PC-3 (cell line): ENCODE measurements at regions not wholly inside any gene's neighbourhood (a gene's known extent, or its start where the extent isn't known, plus 50 kb on each side); places are given as distances from the start of the nearest gene placed in this dataset.
A peak's percentile ranks its signal among the peaks of the same experiment; 100 is the strongest.

ENCODE experiments used
- ATAC-seq: fragments of 200-7000 bp; cut with Tn5 transposase; 2 replicates; pipeline ENCODE4 v1.9.1; 2020; ENCODE audit warnings: mild to moderate bottlenecking, moderate library complexity
- BruUV-seq: library from RNA; stranded (reverse); fragments of 400-500 nt; replicated peaks from 2 replicates; lab custom pipeline; 2021; lab: Mats Ljungman, UMichigan
- CTCF ChIA-PET: fragments of 300-600 bp; sonication (Branson Sonifier 250); formaldehyde crosslinking; loops from one replicate; lab custom pipeline; 2022; ENCODE audit warnings: antibody characterized with exemption; lab: Charles Lee
- POLR2A ChIA-PET: fragments of 300-600 bp; sonication (Branson Sonifier 250); formaldehyde crosslinking; loops from one replicate; lab custom pipeline; 2022; ENCODE audit warnings: antibody characterized with exemption; ENCODE audit not compliant: unreplicated experiment; lab: Charles Lee
- DNase-seq: peaks from one replicate; pipeline ENCODE4 v3.0.0-alpha.2; 2015
- H2AFZ ChIP-seq: fragments of 300-600 bp; sonication (generic); 2 replicates; pipeline ENCODE4 v1.6.0; 2016; ENCODE audit warnings: antibody characterized with exemption, low read length
- H3F3A ChIP-seq: fragments of 300-600 bp; sonication (generic); one replicate; pipeline ENCODE4 v1.6.0; 2017; ENCODE audit warnings: antibody characterized with exemption, low read length, control low read depth, mild to moderate bottlenecking; ENCODE audit not compliant: unreplicated experiment
- H3K27ac ChIP-seq: fragments of 300-600 bp; sonication (generic); 2 replicates; pipeline ENCODE4 v1.5.1; 2016; ENCODE audit warnings: mild to moderate bottlenecking, low read length
- H3K27me3 ChIP-seq: fragments of 300-600 bp; sonication (generic); 2 replicates; pipeline ENCODE4 v1.6.1; 2016; ENCODE audit warnings: low read length, mixed read lengths
- H3K36me3 ChIP-seq: fragments of 300-600 bp; sonication (generic); 2 replicates; pipeline ENCODE4 v1.6.1; 2016; ENCODE audit warnings: low read depth, mixed run types, low read length, mixed read lengths
- H3K4me1 ChIP-seq: fragments of 300-600 bp; sonication (generic); 2 replicates; pipeline ENCODE4 v1.5.1; 2016; ENCODE audit warnings: low read length; ENCODE audit not compliant: insufficient read depth
- H3K4me2 ChIP-seq: fragments of 300-600 bp; sonication (generic); 2 replicates; pipeline ENCODE4 v1.6.0; 2016; ENCODE audit warnings: low read length
- H3K4me3 ChIP-seq: fragments of 300-600 bp; sonication (generic); 2 replicates; pipeline ENCODE4 v1.5.1; 2016; ENCODE audit warnings: mild to moderate bottlenecking, low read length, mixed read lengths
- H3K79me2 ChIP-seq: fragments of 300-600 bp; sonication (generic); 2 replicates; pipeline ENCODE4 v1.6.1; 2017; ENCODE audit warnings: low read length, mixed read lengths
- H3K9ac ChIP-seq: fragments of 300-600 bp; sonication (generic); 2 replicates; pipeline ENCODE4 v1.6.0; 2016; ENCODE audit warnings: mild to moderate bottlenecking, low read length
- H3K9me2 ChIP-seq: fragments of 300-600 bp; sonication (generic); replicated peaks from 2 replicates; pipeline ENCODE4 v1.6.1; 2016; ENCODE audit warnings: mixed run types, low read length, mixed read lengths
- H3K9me3 ChIP-seq: fragments of 300-600 bp; sonication (generic); 2 replicates; pipeline ENCODE4 v1.6.1; 2016; ENCODE audit warnings: low read length, mixed read lengths
- H4K20me1 ChIP-seq: fragments of 300-600 bp; sonication (generic); 2 replicates; pipeline ENCODE4 v1.6.1; 2016; ENCODE audit warnings: low read length, mixed read lengths
- EZH2 ChIP-seq: fragments of 300-600 bp; sonication (generic); IDR thresholded peaks from one replicate; pipeline ENCODE4 v1.6.1; 2017; ENCODE audit warnings: antibody characterized with exemption, mild to moderate bottlenecking, low read length; ENCODE audit not compliant: unreplicated experiment
- EZH2phosphoT487 ChIP-seq: fragments of 300-600 bp; sonication (generic); IDR thresholded peaks from 2 replicates; pipeline ENCODE4 v1.6.1; 2018; ENCODE audit warnings: mild to moderate bottlenecking, antibody characterized with exemption, low read length, borderline replicate concordance
- intact Hi-C: fragments of 100-400 bp; cut with micrococcal nuclease; formaldehyde crosslinking; loops from 2 replicates; pipeline ENCODE4 v1.9.0; 2023
- TF ChIP-seq, protein P1 (sequence below): fragments of 300-600 bp; sonication (generic); conservative IDR thresholded peaks from 2 replicates; pipeline ENCODE4 v1.5.1; 2017; ENCODE audit warnings: antibody characterized with exemption, low read depth, mild to moderate bottlenecking, low read length

DNA sequence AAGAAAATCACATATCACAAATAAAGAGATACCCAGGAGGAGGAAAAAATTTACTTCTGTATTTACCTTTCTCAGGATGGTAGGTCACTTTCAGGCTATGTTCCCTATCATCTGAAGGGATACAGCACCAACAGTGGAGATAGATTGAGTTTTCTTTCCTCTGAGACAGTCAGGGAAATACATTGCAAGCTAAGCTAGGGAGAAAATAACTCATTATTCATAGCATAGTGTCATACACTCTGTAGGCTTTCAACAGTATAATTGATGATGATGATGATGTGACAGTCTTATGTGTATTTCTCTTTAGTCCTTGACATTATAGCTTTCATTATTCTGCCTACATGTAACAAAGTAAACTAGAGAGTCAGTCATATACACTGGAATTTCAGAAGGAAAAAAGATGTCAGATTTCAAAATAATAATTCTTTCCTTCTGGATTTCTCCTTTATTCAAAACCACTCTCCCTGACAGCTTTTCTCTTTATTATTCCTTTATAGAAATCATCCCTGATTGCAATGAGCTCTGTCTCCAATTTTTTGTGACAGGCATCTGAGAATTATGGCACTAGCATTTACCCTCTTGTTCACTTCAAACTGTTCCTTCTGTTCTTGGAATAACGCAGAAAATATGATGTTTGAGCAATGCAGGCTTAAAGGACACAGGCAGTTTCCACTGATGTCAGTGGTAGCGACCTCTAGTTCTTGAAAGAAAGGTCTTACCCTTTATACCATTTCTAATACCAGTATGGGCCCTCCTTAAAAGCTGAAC, 169.1 kb upstream of the EPHA5 start:
- ChIA-PET POLR2A (no interaction called here), CTCF (interaction anchor here (0.6 kb wide), 1 partner anchor 66 kb away, joined by 3 read pairs; no protein-coding TSS in a partner anchor)
- no peak overlapping the region for H3K9ac ChIP-seq
- no peak overlapping the region for H3K4me3 ChIP-seq
- no TSS peak for BruUV-seq
- H4K20me1 ChIP-seq = no peaks in the 10 kb centered on the region
- no peak for DNase-seq
- TF ChIP-seq, protein P1, sequence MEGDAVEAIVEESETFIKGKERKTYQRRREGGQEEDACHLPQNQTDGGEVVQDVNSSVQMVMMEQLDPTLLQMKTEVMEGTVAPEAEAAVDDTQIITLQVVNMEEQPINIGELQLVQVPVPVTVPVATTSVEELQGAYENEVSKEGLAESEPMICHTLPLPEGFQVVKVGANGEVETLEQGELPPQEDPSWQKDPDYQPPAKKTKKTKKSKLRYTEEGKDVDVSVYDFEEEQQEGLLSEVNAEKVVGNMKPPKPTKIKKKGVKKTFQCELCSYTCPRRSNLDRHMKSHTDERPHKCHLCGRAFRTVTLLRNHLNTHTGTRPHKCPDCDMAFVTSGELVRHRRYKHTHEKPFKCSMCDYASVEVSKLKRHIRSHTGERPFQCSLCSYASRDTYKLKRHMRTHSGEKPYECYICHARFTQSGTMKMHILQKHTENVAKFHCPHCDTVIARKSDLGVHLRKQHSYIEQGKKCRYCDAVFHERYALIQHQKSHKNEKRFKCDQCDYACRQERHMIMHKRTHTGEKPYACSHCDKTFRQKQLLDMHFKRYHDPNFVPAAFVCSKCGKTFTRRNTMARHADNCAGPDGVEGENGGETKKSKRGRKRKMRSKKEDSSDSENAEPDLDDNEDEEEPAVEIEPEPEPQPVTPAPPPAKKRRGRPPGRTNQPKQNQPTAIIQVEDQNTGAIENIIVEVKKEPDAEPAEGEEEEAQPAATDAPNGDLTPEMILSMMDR = no peak
- TF ChIP-seq EZH2 (no peak), EZH2phosphoT487 (no peak)
- H3K79me2 ChIP-seq = no peaks in the 10 kb centered on the region
- H3K27me3 ChIP-seq = no peaks in the 10 kb centered on the region
- no peaks in the 10 kb centered on the region for H3K36me3 ChIP-seq
- H3K9me3 ChIP-seq = no peaks in the 10 kb centered on the region
- no peaks in the 10 kb centered on the region for H3K4me1 ChIP-seq
- intact Hi-C loops = no loop called here
- H3K4me2 ChIP-seq = no peak overlapping the region
- ATAC-seq = no peak
- H3K27ac ChIP-seq = no peak overlapping the region
- H3F3A ChIP-seq = no peaks in the 10 kb centered on the region
- H3K9me2 ChIP-seq = 0 out of 2 replicates have a peak, but pooled peaks cover 6% of the 10 kb centered on the region
- no peak overlapping the region for H2AFZ ChIP-seq

DNA sequence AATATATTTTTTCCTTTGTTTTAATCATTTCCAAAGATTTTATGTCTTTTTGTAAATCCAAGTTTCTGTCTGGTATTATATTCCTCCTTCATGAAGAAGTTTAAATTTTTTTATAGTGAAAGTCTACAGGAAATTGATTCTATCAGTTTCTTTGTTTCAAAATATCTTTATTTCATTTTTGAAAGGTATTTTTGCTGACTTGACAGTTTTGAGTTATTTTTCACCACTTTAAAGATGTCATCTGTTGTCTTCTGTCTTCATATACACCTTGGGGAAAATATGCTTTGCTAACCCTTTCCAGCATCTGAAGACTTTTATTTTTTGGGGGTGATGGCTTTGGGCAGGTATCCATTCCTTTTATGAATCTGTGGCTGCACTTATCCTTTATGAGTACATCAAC, 164.4 kb upstream of the EPHA5 start:
- Histone ChIP-seq H3K4me3 (no peak overlapping the region), H2AFZ (no peak overlapping the region), H3K27me3 (no peaks in the 10 kb centered on the region), H3K79me2 (no peaks in the 10 kb centered on the region), H3K36me3 (no peaks in the 10 kb centered on the region), H3K4me1 (peaks cover 23% of the 10 kb centered on the region), H3K4me2 (no peak overlapping the region), H3K9me2 (0 out of 2 replicates have a peak, but pooled peaks cover 6% of the 10 kb centered on the region), H3F3A (no peaks in the 10 kb centered on the region), H3K27ac (no peak overlapping the region), H3K9me3 (no peaks in the 10 kb centered on the region), H3K9ac (no peak overlapping the region), H4K20me1 (no peaks in the 10 kb centered on the region)
- ChIA-PET POLR2A (no interaction called here), CTCF (no interaction called here)
- DNase-seq = no peak
- intact Hi-C loops = no loop called here
- no TSS peak for BruUV-seq
- no peak for ATAC-seq
- no peak for TF ChIP-seq EZH2phosphoT487
- TF ChIP-seq EZH2 = no peak
- TF ChIP-seq, protein P1 = no peak

DNA sequence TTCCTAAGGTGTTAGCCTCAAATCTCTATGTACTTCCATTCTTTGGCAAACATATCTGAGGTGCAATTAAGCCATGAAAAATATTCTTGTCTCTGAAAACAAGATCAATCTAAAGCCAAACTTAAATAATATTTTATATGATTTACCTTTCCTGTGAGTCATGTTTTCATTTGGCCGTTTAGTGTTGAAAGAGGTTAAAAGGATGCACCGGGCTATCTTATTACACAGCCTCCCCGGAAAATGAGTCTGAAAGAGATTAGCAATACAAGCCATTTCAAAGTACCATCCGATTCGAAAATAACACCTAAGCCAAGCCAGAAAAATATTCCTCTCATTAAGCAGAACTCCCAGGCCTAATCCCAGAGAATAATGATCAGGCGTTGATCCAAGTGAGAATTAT, 161.5 kb upstream of the EPHA5 start:
- ChIA-PET POLR2A (no interaction called here), CTCF (no interaction called here)
- intact Hi-C loops = no loop called here
- Histone ChIP-seq H3K9me3 (no peaks in the 10 kb centered on the region), H2AFZ (no peak overlapping the region), H3K9ac (no peak overlapping the region), H3K36me3 (no peaks in the 10 kb centered on the region), H3K27me3 (no peaks in the 10 kb centered on the region), H4K20me1 (no peaks in the 10 kb centered on the region), H3K79me2 (no peaks in the 10 kb centered on the region), H3K4me2 (peak overlapping the region; percentile 56), H3K4me1 (peaks cover 23% of the 10 kb centered on the region), H3K9me2 (no peaks in the 10 kb centered on the region), H3K4me3 (peak overlapping the region; percentile 27; the same call in 1 of the 2 replicates), H3F3A (no peaks in the 10 kb centered on the region), H3K27ac (peak overlapping the region; percentile 40)
- DNase-seq = peak; percentile 87
- TF ChIP-seq, protein P1 = no peak
- TF ChIP-seq EZH2 (no peak), EZH2phosphoT487 (no peak)
- no TSS peak for BruUV-seq
- peak; percentile 97 for ATAC-seq
